Calu3 (cell line): ENCODE measurements at regions not wholly inside any gene's neighbourhood (a gene's known extent, or its start where the extent isn't known, plus 50 kb on each side); places are given as distances from the start of the nearest gene placed in this dataset.

Experiments used
- BruUV-seq: library from RNA; stranded (reverse); fragments of 400-500 nt; replicated peaks from 2 replicates; lab custom pipeline; 2021; lab: Mats Ljungman, UMichigan
- CTCF ChIA-PET: fragments of 300-600 bp; sonication (Branson Sonifier 250); formaldehyde crosslinking; loops from one replicate; lab custom pipeline; 2022; ENCODE audit warnings: antibody characterized with exemption; lab: Charles Lee
- DNase-seq: peaks from one replicate; pipeline ENCODE4 v3.0.0; 2022
- H3K27ac Mint-ChIP-seq: one replicate; pipeline ENCODE4 v1.8.0; 2022; ENCODE audit warnings: mixed read lengths; ENCODE audit not compliant: unreplicated experiment
- H3K27me3 Mint-ChIP-seq: one replicate; pipeline ENCODE4 v1.8.0; 2022; ENCODE audit warnings: mixed read lengths; ENCODE audit not compliant: unreplicated experiment
- H3K36me3 Mint-ChIP-seq: one replicate; pipeline ENCODE4 v1.8.0; 2022; ENCODE audit warnings: mild to moderate bottlenecking, moderate library complexity, mixed read lengths; ENCODE audit not compliant: insufficient read depth, unreplicated experiment
- H3K4me1 Mint-ChIP-seq: one replicate; pipeline ENCODE4 v1.8.0; 2022; ENCODE audit warnings: mild to moderate bottlenecking, low read depth, mixed read lengths; ENCODE audit not compliant: unreplicated experiment
- H3K4me3 Mint-ChIP-seq: one replicate; pipeline ENCODE4 v1.8.0; 2022; ENCODE audit warnings: mild to moderate bottlenecking, low read depth, moderate library complexity, mixed read lengths; ENCODE audit not compliant: unreplicated experiment
- H3K9me3 Mint-ChIP-seq: one replicate; pipeline ENCODE4 v1.8.0; 2022; ENCODE audit warnings: low read depth, mixed read lengths; ENCODE audit not compliant: unreplicated experiment
- CTCF ChIP-seq: fragments of 200-600 bp; IDR thresholded peaks from one replicate; pipeline ENCODE4 v1.8.0; 2022; ENCODE audit warnings: antibody characterized with exemption; ENCODE audit not compliant: unreplicated experiment
- intact Hi-C: fragments of 100-400 bp; cut with micrococcal nuclease; formaldehyde crosslinking; loops from one replicate; pipeline ENCODE4 v1.10.0; 2022; ENCODE audit not compliant: unreplicated experiment

GRCh38 chr2:221154176-221154575 lies 417.9 kb downstream of the EPHA4 start:
- no TSS peak for BruUV-seq

GRCh38 chr2:221156062-221156734 lies 415.9 kb downstream of the EPHA4 start:
- Mint-ChIP-seq H3K27me3 (no peaks in the 10 kb centered on the region), H3K36me3 (no peaks in the 10 kb centered on the region), H3K9me3 (no peaks in the 10 kb centered on the region), H3K27ac (peak overlapping the region; percentile 40), H3K4me3 (no peak overlapping the region), H3K4me1 (no peaks in the 10 kb centered on the region)
- intact Hi-C loops: no loop called here
- no TSS peak for BruUV-seq
- DNase-seq: no peak
- CTCF ChIA-PET: no interaction called here
- no peak for TF ChIP-seq CTCF

More at GRCh38 chr2:221154176-221154575, 417.9 kb downstream of the EPHA4 start:
- Mint-ChIP-seq H3K36me3 (no peaks in the 10 kb centered on the region), H3K4me3 (no peak overlapping the region), H3K9me3 (no peaks in the 10 kb centered on the region), H3K27ac (no peak overlapping the region), H3K27me3 (no peaks in the 10 kb centered on the region), H3K4me1 (no peaks in the 10 kb centered on the region)
- DNase-seq: no peak
- TF ChIP-seq CTCF: no peak
- CTCF ChIA-PET: interaction anchor here (0.6 kb wide), 1 partner anchor 853 kb away, joined by 6 read pairs; no protein-coding TSS in a partner anchor
- intact Hi-C loops: no loop called here

GRCh38 chr2:221161186-221161585 lies 410.9 kb downstream of the EPHA4 start:
- no peaks in the 10 kb centered on the region for H3K27me3 Mint-ChIP-seq
- no peak for DNase-seq
- intact Hi-C loops: no loop called here
- no peaks in the 10 kb centered on the region for H3K4me1 Mint-ChIP-seq
- no peak overlapping the region for H3K4me3 Mint-ChIP-seq
- CTCF ChIA-PET: no interaction called here
- BruUV-seq: no TSS peak
- no peaks in the 10 kb centered on the region for H3K9me3 Mint-ChIP-seq
- TF ChIP-seq CTCF: no peak
- H3K36me3 Mint-ChIP-seq: no peaks in the 10 kb centered on the region
- H3K27ac Mint-ChIP-seq: no peak overlapping the region

GRCh38 chr2:221166292-221166691 lies 405.8 kb downstream of the EPHA4 start:
- H3K27me3 Mint-ChIP-seq: no peaks in the 10 kb centered on the region
- H3K27ac Mint-ChIP-seq: no peak overlapping the region
- intact Hi-C loops: no loop called here
- no TSS peak for BruUV-seq
- no peak overlapping the region for H3K4me3 Mint-ChIP-seq
- no peaks in the 10 kb centered on the region for H3K4me1 Mint-ChIP-seq
- no peaks in the 10 kb centered on the region for H3K36me3 Mint-ChIP-seq
- TF ChIP-seq CTCF: no peak
- CTCF ChIA-PET: no interaction called here
- H3K9me3 Mint-ChIP-seq: no peaks in the 10 kb centered on the region
- DNase-seq: no peak
